TTC549 (cell line): ENCODE measurements at regions not wholly inside any gene's neighbourhood (a gene's known extent, or its start where the extent isn't known, plus 50 kb on each side); places are given as distances from the start of the nearest gene placed in this dataset.

ENCODE experiments used
- FAIRE-seq: peaks from 2 replicates; lab custom pipeline; 2012; peaks lifted over from hg19 to GRCh38; lab: Jason Lieb, UNC

DNA sequence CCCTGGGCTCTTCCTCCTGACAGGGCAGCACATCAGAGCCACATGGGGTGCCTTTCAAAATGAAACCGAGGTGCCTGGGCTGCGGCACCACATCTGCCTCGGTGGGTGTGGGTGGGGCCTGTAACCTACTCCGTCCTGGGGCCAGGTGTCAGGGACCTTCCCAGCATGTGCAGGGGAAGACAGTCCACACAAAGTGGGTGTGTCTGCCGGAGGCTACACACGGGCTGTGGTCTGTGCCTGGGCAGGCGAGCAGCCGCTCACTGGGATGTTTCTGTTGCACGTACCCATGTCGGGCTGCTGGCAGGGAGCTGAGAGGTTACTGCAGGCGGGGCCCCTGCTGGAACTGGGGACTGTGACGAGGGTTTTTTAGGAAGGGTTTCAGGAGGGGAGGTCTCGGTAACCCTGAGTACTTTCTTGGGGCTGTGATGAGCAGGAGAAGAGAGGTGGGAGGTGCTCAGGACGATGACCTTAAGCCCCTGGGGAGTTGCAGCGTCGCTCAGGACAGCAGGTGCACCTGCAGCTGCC is 351.2 kb downstream of the SEC14L1 start:
- no peak for FAIRE-seq

DNA sequence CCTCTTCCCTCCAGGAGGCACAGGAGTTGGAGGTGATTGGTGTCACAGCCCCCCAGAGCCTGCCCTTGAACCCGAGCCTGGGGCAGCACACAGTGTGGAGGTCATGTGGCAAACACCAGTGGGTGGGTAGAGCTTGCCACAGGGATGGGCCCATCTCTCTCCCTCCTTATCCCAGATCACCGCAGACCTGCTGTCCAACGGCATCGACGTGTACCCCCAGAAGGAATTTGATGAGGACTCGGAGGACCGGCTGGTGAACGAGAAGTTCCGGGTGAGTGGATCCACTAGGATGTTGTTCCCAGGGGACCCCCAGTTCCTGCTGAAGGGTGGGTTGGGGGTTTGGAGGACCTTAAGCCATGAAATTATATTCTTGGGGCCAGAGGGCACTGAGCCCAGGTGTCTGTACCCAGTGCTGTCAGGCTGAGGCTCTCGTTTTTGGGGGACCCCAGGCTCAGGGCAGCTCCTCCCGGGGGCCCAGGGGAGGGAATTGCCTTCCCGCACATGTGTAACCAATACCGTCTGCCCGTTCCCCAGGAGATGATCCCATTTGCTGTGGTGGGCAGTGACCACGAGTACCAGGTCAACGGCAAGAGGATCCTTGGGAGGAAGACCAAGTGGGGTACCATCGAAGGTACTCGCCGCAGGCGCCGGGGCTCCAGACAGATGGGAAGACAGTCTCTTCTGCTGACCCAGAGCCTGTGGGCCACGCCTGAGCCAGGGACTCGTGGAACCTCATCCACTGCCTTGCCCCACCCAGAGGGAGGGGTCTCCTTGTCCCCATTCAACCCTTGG is 351.9 kb downstream of the SEC14L1 start:
- FAIRE-seq: no peak

DNA sequence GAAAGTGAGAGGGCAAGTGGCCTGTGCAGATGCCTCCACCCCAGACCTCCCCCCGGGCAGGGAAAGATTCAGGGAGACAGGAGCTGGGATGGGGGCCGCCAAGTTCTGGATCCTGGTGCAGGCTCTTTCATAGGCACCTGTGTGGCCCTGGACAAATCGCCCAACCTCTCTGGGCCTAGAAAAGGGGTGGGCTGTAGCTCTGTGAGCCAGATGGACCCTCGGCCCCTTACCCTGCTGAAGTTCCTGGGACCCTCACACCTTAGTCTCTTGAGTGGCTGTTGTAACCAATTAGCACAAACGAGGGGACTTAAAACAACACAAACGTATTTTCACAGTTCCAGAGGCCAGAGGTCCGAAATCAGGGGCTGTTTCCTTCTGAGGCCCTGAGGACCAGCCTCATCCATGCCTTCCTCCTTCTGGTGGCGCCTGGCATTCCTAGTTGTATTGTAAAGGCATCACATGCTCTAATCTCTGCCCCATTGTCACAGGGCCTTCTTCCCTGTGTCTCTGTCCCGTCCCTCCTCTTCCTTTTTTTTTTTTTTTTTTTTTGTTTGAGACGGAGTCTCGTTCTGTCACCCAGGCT is 352.6 kb downstream of the SEC14L1 start:
- no peak for FAIRE-seq

DNA sequence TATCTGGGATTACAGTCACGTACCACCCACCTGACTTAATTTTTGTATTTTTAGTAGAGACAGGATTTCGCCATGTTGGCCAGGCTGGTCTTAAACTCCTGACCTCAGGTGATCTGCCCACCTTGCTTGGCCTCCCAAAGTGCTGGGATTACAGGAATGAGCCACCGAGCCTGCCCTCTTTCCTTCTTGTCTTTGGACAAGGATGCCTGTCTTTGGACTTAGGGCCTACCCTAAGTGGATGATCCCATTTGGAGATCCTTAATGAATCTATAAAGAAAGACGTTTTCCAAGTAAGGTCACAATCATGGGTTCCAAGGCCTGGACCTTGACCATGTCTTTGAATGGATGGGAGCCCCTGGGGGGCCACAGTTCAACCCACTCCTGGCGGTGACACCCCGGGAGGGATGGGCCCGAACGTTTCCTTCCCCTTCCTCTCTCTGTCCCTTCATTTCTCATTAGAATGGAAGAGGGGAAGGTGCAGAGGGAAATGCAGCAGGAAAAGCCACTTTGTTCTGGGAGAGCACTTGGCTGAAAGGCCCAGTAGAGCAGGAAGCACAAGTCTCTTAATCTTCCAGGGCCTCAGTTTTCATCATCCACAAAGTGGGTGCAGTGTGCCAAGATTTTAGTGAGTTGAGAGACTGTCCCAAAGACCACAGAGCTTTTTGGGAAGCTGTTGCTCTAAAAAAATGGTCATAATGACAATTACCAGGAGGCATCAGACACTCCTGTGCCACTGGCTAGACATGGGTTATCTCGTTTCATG is 353.3 kb downstream of the SEC14L1 start:
- FAIRE-seq: no peak

DNA sequence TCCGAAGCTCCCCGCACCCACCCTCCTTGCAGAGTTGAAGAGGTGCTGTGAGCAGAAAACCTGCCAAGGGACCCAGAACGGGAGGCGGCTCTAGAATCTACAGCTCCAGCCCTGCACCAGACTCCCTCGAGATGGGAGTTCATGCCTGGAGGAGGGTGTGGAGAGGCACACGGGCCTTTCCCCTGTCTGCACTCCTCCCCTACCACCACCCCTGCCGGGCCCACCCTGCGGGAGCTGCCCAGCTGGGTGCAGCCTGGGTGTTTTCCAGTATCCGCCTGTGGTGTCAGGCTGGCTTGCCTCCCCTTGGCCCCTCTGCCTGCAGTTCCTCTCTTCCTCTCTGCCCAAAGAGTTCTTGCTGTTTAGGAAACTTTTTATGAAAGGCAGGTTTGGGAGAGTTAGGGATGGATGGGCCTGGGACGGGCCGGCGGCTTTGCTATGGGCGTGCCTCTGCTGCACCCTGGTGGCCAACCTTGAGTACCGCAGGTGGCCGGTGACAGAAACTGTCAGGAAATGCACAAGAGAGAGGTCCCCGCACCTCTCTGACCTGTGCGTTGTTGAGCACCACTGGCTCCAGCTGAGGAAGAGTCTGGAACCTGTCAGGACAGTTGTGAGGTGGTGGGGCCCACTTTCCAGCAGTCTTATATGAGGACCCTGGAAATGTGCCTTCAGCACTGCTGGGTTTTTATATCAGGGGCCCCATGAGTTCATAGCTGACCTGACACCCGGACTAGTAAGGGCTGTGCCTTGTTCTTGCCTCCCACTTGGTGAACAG is 354.1 kb downstream of the SEC14L1 start:
- FAIRE-seq: no peak

DNA sequence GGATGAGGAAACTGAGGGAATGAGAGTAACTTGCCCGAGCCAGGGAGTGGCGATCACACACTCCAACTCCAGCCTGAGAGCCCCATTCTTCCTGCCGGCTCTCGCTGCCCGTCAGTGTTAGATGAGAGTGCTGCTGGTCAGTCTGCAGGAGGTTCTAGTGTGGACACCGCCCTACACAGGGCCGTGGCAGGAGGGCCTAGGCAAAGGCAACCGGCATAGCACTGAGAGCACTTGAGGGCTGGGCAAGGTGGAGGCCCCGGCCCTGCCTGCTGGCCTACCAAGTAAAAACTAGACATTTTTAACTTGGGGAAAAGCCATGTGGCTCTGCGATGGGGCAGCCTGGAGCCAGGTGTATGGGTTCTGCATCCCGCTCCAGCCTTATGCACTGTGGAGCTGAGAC is 354.8 kb downstream of the SEC14L1 start:
- FAIRE-seq: no peak

DNA sequence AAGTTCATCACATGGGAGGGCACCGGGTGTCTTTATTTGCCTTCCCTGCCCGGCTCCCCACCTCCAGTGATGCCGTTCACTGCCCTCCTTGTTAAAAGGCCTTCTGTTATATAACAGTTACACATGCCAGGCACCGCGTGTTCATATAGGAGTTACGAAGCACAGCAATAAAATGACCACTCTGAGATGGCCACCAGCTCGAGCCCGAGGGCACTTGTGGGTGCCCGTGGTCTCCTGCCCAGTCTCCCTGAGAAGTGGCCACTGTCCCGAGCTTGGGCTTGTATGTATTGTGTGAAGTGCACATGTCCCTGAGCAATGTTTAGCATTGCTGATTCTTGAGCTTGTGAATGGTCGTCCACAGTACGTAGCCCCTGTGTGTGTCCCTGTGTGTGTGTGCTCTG is 355.6 kb downstream of the SEC14L1 start:
- FAIRE-seq: no peak

DNA sequence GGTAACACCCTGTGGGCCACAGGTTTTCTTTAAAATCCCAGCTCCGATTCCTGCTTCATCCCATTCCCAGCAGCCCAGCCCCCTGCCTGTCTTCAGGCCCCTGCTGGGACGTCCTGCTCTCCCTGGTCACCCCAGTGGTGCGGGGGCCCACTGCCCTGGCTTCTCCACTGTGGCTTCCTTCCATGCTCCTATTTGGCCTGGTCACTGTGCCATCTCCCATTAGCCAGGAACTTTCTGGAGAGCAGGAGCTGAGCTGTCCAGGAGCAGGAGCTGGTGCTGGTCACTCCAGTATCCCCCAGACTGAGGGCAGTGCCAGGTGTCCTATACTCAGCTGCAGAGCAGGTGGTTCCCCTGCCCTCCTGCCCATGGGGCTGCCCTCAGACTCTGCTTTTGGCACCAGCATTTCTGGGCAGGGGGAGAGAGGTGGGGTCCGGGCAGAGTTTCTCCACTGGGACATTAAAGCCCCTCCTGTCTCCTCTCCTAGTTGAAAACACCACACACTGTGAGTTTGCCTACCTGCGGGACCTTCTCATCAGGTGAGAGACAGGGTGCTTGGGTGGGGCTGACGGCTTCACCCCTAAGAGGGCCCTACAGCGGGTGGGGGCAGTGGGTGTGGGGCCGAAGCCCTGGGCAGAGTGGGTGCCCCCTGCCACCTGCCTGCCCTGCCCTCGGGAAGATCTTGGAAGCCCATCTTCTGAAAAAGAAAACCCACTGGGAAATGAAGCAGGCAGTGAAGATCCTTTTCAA is 356.2 kb downstream of the SEC14L1 start:
- no peak for FAIRE-seq

DNA sequence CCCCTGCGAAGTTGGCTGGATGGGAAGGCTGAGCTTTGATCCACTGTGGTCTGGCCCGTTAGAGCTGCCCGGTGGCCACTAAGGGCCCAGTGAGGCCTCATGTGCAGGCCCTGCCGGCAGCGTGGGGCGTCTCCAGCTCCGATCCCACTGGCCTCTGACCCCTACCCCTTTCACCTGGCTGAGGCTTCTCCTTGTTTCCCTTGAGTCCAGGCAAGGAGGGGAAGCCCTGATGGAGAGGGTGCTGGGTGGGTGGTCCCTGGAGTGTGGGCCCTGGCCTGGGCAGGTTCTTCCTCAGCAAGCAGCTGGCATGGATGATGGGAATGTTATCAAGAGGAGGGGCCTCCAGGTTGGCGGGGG is 356.8 kb downstream of the SEC14L1 start:
- no peak for FAIRE-seq

DNA sequence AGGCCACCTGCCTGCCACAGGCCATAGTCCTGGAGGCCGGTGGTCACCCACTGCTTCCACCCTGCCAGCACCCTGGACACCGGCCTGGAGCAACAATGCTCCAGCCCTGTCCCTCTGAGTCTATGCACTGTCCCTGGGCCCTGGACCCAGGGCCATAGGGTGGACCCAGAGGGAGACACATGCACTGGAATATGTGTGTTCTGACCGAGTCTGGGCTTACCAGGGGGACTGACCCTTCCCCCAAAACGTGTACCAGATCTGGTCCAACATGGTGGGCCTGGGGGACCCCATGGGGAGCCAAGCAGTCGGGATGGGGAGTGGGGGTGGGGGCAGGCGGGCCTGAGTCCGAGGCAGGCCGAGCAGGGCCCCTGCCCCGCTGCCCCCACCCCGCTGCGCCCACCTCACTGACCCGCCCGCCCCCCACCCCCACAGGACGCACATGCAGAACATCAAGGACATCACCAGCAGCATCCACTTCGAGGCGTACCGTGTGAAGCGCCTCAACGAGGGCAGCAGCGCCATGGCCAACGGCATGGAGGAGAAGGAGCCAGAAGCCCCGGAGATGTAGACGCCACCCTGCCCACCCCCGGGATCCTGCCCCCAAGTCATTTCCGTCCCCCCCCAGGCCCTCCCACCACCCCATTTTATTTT is 357.4 kb downstream of the SEC14L1 start:
- no peak for FAIRE-seq

DNA sequence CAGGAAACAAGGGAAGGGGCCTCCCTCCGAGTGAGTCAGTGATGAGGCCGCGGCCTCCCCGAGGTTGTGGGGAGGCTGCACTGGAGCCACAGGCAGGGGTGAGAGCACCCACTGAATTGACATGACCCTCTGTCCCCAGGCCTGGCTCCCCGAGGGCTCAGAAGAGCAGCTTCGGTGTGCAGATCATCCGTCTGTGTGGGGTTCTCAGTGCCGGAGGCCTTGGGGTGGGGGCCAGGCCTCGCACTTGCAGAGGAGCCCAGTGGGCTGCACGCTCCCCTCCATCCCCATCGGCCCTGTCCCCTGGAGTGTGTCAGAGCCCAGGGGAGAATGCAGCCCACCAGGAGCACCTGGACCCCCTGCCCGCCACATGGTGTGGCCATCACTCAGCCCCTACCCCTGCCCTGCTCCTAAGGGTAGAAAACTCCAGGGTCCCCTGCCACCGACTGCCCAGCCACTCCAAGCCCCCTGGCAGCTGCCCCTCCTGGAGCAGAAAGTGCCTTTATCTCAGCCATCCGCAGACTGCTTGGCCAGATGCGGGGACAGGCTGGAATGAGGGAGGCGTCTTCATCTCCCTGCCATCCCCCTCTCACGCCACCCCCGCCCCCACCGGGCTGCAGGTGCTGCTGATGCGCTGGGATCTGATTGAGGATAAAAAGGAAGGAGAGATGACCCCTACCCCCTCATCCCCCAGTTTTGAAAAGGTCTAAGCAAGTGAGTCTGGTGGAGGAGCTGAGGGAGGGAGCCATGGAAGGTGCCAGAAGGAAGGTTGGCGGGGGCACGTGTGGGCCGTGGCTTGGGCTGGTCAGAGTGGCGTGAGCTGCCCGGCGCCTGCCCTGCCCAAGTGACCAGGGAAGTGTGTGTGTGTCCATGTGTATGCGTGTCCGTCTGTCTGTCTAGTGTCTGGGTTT is 358.3 kb downstream of the SEC14L1 start:
- no peak for FAIRE-seq

DNA sequence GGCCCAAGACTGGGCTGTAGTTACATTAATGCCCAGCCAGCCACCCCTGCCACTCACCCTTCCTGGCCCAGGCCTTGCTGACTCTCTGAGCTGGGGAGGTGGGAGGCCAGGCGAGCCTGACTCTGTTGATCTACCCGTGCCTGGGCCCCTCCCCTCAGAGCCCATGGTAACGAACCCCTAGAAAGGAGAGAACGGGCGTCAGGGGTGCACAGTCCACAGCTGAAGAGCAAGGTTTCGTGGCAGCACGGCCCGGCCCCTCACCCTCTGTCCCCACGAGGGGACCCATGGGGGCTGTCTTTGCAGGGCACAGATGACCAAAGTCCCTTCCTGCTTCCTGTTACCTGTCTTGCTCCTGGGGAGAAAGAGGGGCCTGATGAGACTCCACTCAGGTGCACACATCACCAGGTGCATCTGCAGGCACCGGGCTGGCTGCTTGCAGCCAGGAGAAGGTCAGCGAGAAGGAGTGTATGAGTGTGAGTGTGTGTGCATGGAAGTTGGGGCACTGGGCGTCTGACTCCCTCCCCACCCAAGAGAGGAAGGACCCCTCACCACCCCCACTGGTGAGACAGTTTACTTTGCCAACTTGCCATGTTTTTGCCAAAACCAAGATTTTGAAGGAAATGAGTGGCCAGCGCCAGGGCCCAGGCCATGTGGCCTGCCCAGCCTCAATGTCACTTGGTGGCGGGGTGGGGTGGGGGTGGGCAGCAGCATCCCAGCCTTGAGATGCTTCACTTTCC is 359.1 kb downstream of the SEC14L1 start:
- FAIRE-seq: no peak

DNA sequence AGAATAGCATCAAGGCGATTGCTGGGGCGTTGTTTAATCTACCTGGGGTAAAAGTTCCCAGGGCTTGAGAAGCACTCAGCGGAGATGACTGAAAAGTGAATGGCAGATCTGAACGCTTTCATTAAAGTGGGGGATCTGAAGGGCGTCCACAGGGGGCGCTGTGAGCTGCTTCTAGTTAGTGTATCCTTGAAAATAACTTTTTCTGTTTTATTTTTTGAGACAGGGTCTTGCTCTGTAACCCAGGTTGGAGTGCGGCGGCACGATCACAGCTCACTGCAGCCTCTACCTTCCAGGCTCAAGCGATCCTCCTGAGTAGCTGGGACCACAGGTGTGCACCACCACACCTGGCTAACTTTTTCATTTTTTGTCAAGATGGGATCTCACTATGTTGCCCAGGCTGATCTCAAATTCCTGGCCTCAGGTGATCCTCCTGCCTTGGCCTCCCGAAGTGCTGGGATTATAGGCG is 360.4 kb downstream of the SEC14L1 start:
- FAIRE-seq: no peak

DNA sequence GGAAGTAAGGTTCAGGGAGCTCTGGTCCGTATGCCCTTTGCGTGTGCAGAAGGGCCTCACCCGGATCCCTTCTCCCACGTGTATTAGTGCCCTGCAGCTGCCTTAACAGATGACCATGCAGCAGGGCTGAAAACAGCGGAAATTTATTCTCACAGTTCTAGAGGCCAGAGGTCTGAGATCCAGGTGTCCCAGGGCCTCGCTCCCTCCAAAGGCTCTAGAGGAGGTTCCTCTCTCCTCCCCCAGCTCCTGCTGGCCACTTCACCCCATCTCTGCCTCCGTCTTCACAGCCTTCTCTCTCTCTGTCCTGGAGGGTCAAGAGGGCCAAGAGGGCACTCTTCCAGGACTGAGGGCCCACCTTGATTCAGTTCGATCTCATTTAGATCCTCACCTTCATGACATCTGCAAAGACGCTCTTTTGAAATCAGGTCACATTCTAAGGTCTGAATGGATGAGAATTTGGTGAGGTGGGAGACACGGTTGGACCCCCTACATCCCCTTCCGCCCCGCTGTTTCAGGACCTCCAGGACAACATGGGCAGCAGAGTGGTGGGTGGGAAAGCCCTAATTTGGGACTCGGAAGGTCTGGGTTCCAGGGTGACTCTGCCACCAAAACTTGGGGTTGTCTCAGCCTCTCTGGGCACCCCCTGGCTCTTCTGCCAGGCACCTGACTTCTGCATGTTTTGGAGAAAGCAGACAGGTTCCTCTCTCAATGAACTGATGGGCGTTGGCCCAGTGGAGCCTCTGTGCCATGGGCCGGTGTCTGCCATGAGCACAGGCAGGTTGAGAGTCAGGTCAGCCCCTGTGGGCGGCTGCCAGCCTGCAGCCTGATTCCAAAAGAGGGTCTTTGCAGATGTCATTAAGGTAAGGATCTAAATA is 361.2 kb downstream of the SEC14L1 start:
- FAIRE-seq: no peak

DNA sequence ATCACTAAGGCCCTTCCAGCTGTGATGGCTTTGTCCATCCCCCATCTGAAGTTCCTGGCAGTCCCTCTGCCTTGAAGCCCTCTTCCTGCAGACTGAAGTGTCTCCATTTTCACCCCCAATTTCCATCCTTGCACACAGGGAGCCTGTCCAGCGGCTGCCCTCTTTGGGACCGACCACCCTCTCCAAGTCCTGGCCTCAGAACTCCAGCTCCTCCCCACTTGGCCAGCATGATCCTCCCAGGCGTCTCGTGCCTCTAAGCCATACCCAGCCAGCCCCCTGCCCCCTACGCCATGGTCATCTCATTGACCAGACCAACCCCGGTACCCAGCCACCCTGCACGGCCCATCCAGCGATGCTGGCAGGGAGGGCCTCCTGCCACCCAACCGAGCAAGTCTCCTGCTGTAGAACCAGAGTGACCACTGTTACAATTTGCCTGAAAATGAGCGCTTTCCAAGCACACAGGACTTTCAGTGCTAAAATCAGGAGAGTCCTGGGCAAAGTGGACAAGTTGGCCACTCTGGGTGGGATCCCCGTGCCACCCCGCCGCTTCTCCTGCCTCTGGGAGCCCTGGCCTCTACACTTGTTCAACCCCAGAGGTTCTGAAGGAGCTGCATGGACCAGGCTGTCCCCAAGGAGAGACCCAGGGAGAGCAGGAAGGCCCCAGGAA is 362.0 kb downstream of the SEC14L1 start:
- FAIRE-seq: no peak

DNA sequence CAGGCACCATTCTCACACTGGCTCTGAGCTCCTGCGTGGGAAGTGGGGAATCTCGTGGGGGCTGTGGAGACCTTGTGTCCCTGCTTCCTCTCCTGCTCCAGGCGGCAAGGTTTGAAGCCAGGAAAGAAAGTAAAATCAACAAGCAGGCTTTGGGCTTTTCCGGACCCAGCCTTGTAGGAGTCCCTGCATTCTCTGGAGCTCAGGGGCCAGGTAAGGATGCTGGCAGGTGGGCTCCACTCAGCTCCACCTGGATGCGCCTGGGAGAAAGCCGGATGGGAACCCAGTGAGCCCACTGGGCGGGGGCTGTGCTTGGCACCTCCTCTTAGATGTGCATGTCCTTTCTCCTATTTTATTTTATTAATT is 362.5 kb downstream of the SEC14L1 start:
- no peak for FAIRE-seq

DNA sequence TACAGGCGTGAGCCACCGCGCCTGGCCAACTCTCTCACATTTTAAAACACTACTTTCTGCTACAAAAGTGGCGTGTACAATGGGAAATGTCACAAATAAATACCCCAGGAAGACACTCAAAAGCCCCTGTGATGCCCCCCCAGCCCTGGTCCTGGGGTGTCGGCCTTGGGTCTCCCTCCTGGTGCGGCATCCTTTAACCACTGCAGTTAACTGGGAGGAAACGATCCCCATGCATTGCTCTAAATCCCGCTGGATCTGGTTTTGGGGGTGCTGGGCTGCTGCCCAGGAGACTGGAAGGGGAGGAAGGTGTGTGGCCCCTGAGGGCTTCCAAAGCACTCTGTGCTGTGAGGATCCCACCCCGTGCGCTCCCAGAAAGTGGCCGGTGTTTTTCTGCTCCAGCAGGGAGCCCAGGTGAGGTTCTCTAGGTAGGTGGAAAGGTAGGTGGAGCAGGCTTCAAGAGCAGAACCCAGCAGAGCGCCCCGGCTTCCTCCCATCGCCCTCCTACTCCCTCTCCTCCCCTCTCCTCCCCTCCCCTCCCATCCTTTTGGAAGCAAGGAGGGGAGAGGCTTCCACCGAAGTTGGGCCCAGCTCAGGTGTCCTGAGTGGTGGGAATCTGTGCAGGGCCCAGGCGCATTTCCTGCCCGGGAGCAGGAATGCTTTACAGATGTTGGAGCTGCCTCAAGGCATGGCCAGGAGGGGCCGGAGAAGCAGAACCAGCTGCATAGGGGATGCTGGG is 363.3 kb downstream of the SEC14L1 start:
- no peak for FAIRE-seq
